ENCODE measurements at regions not wholly inside any gene's neighbourhood (a gene's known extent, or its start where the extent isn't known, plus 50 kb on each side); places are given as distances from the start of the nearest gene placed in this dataset.

GRCh38 chr7:91579837-91580236, 300.7 kb downstream of the MTERF1 start:
- TF ChIP-seq CTCF (conservative IDR thresholded peaks at IDR 0.05; ENCODE audit: low read depth, low read length) (no peak), EZH2 (IDR thresholded peaks at IDR 0.05; ENCODE audit: borderline replicate concordance, low read depth, low read length, poor library complexity, severe bottlenecking) (no peak)

All from A673 (cell line).